ENCODE measurements at regions not wholly inside any gene's neighbourhood (a gene's known extent, or its start where the extent isn't known, plus 50 kb on each side); places are given as distances from the start of the nearest gene placed in this dataset.

- TF ChIP-seq CTCF (IDR thresholded peaks at IDR 0.05) (no peak), POLR2A (IDR thresholded peaks at IDR 0.05) (no peak)
These were observed 155.1 kb upstream of the CNTN4 start for GRCh38 chr3:1943395-1944118.

Measured in adrenal gland (tissue), 5 donors.